ENCODE measurements at regions not wholly inside any gene's neighbourhood (a gene's known extent, or its start where the extent isn't known, plus 50 kb on each side); places are given as distances from the start of the nearest gene placed in this dataset.

- DNase-seq (ENCODE audit: low read depth, low spot score): no peak
Measured at GRCh38 chr1:114314576-114314975, 160.9 kb upstream of the SYT6 start.

GRCh38 chr1:114314098-114314497 is 160.4 kb upstream of the SYT6 start:
- peak; percentile 47 for DNase-seq (ENCODE audit: low read depth, low spot score)

GRCh38 chr1:114310695-114311271 is 157.1 kb upstream of the SYT6 start:
- DNase-seq (ENCODE audit: low read depth, low spot score): peak; percentile 79

GRCh38 chr1:114302821-114303220 is 149.2 kb upstream of the SYT6 start:
- no peak for DNase-seq (ENCODE audit: low read depth, low spot score)

- DNase-seq (ENCODE audit: low read depth, low spot score): no peak
Measured at GRCh38 chr1:114299331-114299975, 145.8 kb upstream of the SYT6 start.

GRCh38 chr1:114298008-114298407 is 144.3 kb upstream of the SYT6 start:
- DNase-seq (ENCODE audit: low read depth, low spot score): no peak

- no peak for DNase-seq (ENCODE audit: low read depth, low spot score)
Measured at GRCh38 chr1:114296413-114296812, 142.7 kb upstream of the SYT6 start.

GRCh38 chr1:114295321-114295720 is 141.7 kb upstream of the SYT6 start:
- DNase-seq (ENCODE audit: low read depth, low spot score): no peak

- no peak for DNase-seq (ENCODE audit: low read depth, low spot score)
Measured at GRCh38 chr1:114292835-114293234, 139.2 kb upstream of the SYT6 start.

- no peak for DNase-seq (ENCODE audit: low read depth, low spot score)
Measured at GRCh38 chr1:114292194-114292593, 138.5 kb upstream of the SYT6 start.

GRCh38 chr1:114290776-114291175 is 137.1 kb upstream of the SYT6 start:
- no peak for DNase-seq (ENCODE audit: low read depth, low spot score)

- no peak for DNase-seq (ENCODE audit: low read depth, low spot score)
Measured at GRCh38 chr1:114290341-114290740, 136.7 kb upstream of the SYT6 start.

- no peak for DNase-seq (ENCODE audit: low read depth, low spot score)
Measured at GRCh38 chr1:114289824-114290223, 136.2 kb upstream of the SYT6 start.

GRCh38 chr1:114289306-114289705 is 135.6 kb upstream of the SYT6 start:
- no peak for DNase-seq (ENCODE audit: low read depth, low spot score)

GRCh38 chr1:114286960-114287359 is 133.3 kb upstream of the SYT6 start:
- no peak for DNase-seq (ENCODE audit: low read depth, low spot score)

- peak; percentile 49 for DNase-seq (ENCODE audit: low read depth, low spot score)
Measured at GRCh38 chr1:114286179-114286578, 132.5 kb upstream of the SYT6 start.

GRCh38 chr1:114282751-114283403 is 129.2 kb upstream of the SYT6 start:
- peak; percentile 92 for DNase-seq (ENCODE audit: low read depth, low spot score)

GRCh38 chr1:114278911-114279310 is 125.2 kb upstream of the SYT6 start:
- DNase-seq (ENCODE audit: low read depth, low spot score): no peak

GRCh38 chr1:114278430-114278829 is 124.8 kb upstream of the SYT6 start:
- DNase-seq (ENCODE audit: low read depth, low spot score): no peak

GRCh38 chr1:114274621-114275317 is 121.1 kb upstream of the SYT6 start:
- no peak for DNase-seq (ENCODE audit: low read depth, low spot score)

GRCh38 chr1:114272593-114272992 is 118.9 kb upstream of the SYT6 start:
- no peak for DNase-seq (ENCODE audit: low read depth, low spot score)

GRCh38 chr1:114270718-114271117 is 117.0 kb upstream of the SYT6 start:
- no peak for DNase-seq (ENCODE audit: low read depth, low spot score)

GRCh38 chr1:114270282-114270681 is 116.6 kb upstream of the SYT6 start:
- no peak for DNase-seq (ENCODE audit: low read depth, low spot score)
